ENCODE measurements at regions not wholly inside any gene's neighbourhood (a gene's known extent, or its start where the extent isn't known, plus 50 kb on each side); places are given as distances from the start of the nearest gene placed in this dataset.

DNA sequence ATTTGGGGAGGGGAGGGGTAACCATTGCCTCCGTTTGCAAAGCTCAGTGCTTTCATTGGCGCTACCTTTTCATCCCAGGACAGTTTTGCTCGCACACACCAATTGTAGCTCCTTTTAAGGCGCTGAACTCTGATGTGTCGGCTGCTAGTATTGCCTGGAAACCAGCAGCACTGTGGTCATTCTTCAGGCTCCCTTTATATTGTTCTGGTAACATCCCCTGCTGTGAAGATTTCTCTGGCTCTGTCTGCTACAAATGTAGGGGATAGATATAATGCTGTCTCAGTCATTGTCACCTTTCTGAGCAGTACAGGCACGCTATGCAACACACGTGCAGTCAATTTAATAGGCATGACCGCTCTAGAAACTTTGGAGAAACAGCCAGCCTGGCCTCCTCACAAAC lies 172.9 kb upstream of the SASH1 start:
- no peaks in the 10 kb centered on the region for H3K4me1 ChIP-seq
- no peaks in the 10 kb centered on the region for H3K27me3 ChIP-seq
- H3K36me3 ChIP-seq (replicated peaks in 1 of 2; ENCODE audit: insufficient read depth in 1 of 2, low read depth in 2 of 2): no peaks in the 10 kb centered on the region
- WGBS, 2 donors: 80 to 87% methylated on average over 8 of the region's 8 CpGs
- no peak overlapping the region for H3K27ac ChIP-seq
- no peaks in the 10 kb centered on the region for H3K9me3 ChIP-seq
- intact Hi-C loops (cut with DNase I): loop anchor here (10.0 kb wide), 1 partner anchor 665 kb away; the partner anchor contains the start of gene SAMD5
- no peak overlapping the region for H3K4me3 ChIP-seq
- no peak for ATAC-seq
- no peak for DNase-seq
- TF ChIP-seq, protein P1, sequence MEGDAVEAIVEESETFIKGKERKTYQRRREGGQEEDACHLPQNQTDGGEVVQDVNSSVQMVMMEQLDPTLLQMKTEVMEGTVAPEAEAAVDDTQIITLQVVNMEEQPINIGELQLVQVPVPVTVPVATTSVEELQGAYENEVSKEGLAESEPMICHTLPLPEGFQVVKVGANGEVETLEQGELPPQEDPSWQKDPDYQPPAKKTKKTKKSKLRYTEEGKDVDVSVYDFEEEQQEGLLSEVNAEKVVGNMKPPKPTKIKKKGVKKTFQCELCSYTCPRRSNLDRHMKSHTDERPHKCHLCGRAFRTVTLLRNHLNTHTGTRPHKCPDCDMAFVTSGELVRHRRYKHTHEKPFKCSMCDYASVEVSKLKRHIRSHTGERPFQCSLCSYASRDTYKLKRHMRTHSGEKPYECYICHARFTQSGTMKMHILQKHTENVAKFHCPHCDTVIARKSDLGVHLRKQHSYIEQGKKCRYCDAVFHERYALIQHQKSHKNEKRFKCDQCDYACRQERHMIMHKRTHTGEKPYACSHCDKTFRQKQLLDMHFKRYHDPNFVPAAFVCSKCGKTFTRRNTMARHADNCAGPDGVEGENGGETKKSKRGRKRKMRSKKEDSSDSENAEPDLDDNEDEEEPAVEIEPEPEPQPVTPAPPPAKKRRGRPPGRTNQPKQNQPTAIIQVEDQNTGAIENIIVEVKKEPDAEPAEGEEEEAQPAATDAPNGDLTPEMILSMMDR (IDR thresholded peaks at IDR 0.05): no peak
- no peak for TF ChIP-seq POLR2A (IDR thresholded peaks at IDR 0.05)

DNA sequence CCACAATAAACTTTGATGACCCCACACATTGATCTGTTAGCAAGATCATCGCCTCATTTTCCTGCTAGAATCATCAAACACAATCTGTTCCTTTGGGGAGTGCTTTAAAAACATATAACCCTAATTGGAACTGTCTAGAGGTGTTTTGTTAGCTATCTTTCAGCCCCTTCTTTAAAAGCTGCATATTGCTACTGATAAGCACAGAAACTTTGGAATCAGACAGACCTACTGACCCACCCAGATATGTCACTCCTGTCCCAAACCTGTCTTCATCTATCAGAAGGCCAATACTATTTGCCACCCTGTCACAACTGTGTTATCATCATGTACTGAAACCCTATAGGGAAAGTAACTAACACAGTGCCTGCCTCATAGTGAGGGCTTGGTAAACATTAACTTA lies 172.4 kb upstream of the SASH1 start:
- Histone ChIP-seq H3K4me1 (peaks cover 2% of the 10 kb centered on the region), H3K27ac (no peak overlapping the region), H3K27me3 (no peaks in the 10 kb centered on the region), H3K36me3 (replicated peaks in 1 of 2; ENCODE audit: insufficient read depth in 1 of 2, low read depth in 2 of 2) (no peaks in the 10 kb centered on the region), H3K4me3 (no peak overlapping the region), H3K9me3 (no peaks in the 10 kb centered on the region)
- TF ChIP-seq, protein P1 (IDR thresholded peaks at IDR 0.05): no peak
- TF ChIP-seq POLR2A (IDR thresholded peaks at IDR 0.05): no peak
- 71 to 87% methylated on average over 1 of the region's 1 CpG for WGBS, 2 donors
- intact Hi-C loops (cut with DNase I): no loop called here
- ATAC-seq: no peak
- no peak for DNase-seq

DNA sequence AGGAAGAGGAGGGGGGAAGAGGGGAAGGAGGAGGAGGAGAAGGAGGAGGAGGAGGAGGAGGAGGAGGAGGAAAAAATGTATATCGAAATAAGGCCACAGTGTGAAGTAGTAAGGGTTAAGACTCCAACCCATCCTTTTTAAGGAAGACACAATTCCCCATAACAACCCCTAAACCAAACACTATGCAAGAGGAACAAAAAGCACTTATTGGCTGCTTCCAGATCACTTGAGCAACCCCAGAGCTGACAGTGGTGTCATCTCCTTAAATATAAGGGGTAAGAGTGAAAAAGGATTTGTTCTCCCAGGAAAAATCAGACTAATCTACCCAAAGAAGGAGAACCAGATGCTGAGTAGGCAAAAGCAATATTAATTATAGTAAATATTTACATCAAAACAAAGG lies 169.1 kb upstream of the SASH1 start:
- Histone ChIP-seq H3K27ac (no peak overlapping the region), H3K36me3 (replicated peaks in 1 of 2; ENCODE audit: insufficient read depth in 1 of 2, low read depth in 2 of 2) (no peaks in the 10 kb centered on the region), H3K4me3 (no peak overlapping the region), H3K9me3 (no peaks in the 10 kb centered on the region), H3K27me3 (no peaks in the 10 kb centered on the region), H3K4me1 (peaks cover 4% of the 10 kb centered on the region)
- TF ChIP-seq, protein P1 (IDR thresholded peaks at IDR 0.05): no peak
- TF ChIP-seq POLR2A (IDR thresholded peaks at IDR 0.05): no peak
- ATAC-seq: no peak
- DNase-seq: no peak
- WGBS, 2 donors: 96 to 100% methylated on average over 1 of the region's 1 CpG
- intact Hi-C loops (cut with DNase I): no loop called here

DNA sequence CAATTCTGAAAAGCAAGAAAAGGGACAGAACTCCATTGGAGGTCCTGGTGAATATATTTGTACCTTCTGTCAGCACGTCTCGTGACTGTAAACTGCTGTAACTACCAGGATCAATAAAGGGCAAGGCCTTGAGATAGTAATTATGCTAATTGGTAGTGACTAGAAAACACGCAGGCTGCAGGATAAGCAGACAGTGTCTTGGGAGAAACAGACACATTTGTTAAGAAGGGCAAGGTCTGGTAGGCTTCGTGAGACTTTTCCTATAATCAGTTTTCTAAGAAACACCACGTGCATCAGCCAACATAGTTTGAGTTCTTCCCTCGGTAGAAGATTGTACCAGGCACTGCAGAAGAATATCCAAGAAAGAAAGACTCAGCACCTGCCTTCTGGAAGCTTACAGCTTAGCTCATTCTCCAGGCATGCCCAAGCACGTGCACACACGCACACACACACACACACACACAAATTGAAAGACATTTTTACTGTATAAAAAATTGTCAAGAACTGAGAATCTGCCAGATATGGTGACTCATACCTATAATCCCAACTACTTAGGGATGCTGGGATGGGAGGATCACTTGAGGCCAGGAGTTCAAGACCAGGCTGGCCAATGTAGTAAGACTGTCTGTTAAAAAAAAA lies 167.0 kb upstream of the SASH1 start:
- 43 to 46% methylated on average over 8 of the region's 8 CpGs for whole genome bisulfite sequencing, 2 donors
- H3K4me1 ChIP-seq: peaks cover 4% of the 10 kb centered on the region
- no peak for DNase-seq
- H3K4me3 ChIP-seq: no peak overlapping the region
- H3K9me3 ChIP-seq: no peaks in the 10 kb centered on the region
- H3K27me3 ChIP-seq: no peaks in the 10 kb centered on the region
- intact Hi-C loops (cut with DNase I): loop anchor here (5.0 kb wide), 1 partner anchor 292 kb away; no protein-coding TSS in a partner anchor
- no peak for ATAC-seq
- H3K36me3 ChIP-seq (replicated peaks in 1 of 2; ENCODE audit: insufficient read depth in 1 of 2, low read depth in 2 of 2): no peaks in the 10 kb centered on the region
- no peak overlapping the region for H3K27ac ChIP-seq
- TF ChIP-seq, protein P1 (IDR thresholded peaks at IDR 0.05): no peak
- no peak for TF ChIP-seq POLR2A (IDR thresholded peaks at IDR 0.05)

All from body of pancreas (tissue), 4 donors.